Body of pancreas (tissue), 4 donors: ENCODE measurements at regions not wholly inside any gene's neighbourhood (a gene's known extent, or its start where the extent isn't known, plus 50 kb on each side); places are given as distances from the start of the nearest gene placed in this dataset.

Source experiments
- POLR2A ChIP-seq, 3 donors: fragments of 450-650 bp; IDR thresholded peaks; one replicate each; pipeline ENCODE4 v1.6.1; 2016; ENCODE audit warnings: antibody characterized with exemption in 3 of 3, mild to moderate bottlenecking in 2 of 3
- TF ChIP-seq, protein P1 (sequence below), 7 experiments: fragments of 450-650 bp in 4 of 7; fragments of 200-600 bp in 3 of 7; sonication (generic) in 3 of 7; IDR thresholded peaks; one replicate each; pipeline ENCODE4 v1.5.1; 2016 to 2019; ENCODE audit warnings: antibody characterized with exemption in 7 of 7

DNA sequence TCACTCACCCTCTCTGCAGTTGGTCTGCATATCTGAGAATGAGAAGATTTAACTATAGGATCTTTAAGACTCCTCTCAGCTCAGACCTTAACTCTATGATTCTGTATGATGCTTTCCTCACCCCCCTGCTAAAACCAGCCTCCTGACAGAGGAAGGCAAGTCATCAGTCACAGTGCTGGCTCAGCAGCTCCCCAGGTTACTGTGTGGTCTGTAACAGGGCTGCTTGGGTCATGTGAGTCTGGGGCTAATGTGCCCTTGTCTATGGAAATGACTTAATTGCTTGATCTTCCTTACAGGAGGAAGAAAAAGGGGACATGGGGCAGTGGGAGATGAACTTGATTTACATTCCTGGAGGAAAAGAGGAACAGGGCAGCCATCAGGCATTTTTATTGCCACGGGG is 625.6 kb downstream of the PTPRU start:
- TF ChIP-seq, protein P1, sequence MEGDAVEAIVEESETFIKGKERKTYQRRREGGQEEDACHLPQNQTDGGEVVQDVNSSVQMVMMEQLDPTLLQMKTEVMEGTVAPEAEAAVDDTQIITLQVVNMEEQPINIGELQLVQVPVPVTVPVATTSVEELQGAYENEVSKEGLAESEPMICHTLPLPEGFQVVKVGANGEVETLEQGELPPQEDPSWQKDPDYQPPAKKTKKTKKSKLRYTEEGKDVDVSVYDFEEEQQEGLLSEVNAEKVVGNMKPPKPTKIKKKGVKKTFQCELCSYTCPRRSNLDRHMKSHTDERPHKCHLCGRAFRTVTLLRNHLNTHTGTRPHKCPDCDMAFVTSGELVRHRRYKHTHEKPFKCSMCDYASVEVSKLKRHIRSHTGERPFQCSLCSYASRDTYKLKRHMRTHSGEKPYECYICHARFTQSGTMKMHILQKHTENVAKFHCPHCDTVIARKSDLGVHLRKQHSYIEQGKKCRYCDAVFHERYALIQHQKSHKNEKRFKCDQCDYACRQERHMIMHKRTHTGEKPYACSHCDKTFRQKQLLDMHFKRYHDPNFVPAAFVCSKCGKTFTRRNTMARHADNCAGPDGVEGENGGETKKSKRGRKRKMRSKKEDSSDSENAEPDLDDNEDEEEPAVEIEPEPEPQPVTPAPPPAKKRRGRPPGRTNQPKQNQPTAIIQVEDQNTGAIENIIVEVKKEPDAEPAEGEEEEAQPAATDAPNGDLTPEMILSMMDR (IDR thresholded peaks at IDR 0.05) = no peak
- TF ChIP-seq POLR2A (IDR thresholded peaks at IDR 0.05) = no peak
